ENCODE measurements at regions not wholly inside any gene's neighbourhood (a gene's known extent, or its start where the extent isn't known, plus 50 kb on each side); places are given as distances from the start of the nearest gene placed in this dataset.
"Not testable (repeated sequence)": the region's sequence is repeated elsewhere in the genome, so short reads cannot be mapped to it uniquely, and the experiment has no call there.

- no peak for DNase-seq
- no peak for TF ChIP-seq POLR2A (IDR thresholded peaks at IDR 0.05; ENCODE audit: low read length)
Observed at GRCh38 chr12:123059500-123059899, 79.0 kb downstream of the ARL6IP4 start.

- no peak for DNase-seq
- TF ChIP-seq GATA1 (IDR thresholded peaks at IDR 0.05; ENCODE audit: low read depth, low read length) (no peak), POLR2A (IDR thresholded peaks at IDR 0.05; ENCODE audit: low read length) (no peak)
Observed at GRCh38 chr12:123058980-123059379, 78.5 kb downstream of the ARL6IP4 start.

DNA sequence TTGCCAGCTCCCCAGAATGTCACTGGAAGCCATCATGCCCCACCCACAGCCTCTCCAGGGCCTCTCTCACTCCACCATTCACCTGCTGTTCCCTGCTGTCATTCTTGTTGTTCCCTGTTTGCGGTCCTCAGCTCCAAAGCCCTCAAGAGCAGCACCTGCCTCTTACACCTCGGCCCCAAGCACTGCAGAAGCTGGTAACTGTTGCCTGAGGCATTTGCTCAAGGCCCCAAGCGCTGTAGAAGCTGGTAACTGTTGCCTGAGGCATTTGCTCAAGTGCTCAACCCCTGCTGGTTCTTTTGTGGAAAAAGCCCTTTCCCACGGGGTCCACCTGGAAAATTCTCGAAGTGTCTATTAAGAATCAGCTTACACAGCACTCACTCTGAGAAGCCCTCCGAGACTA is 78.0 kb downstream of the ARL6IP4 start:
- DNase-seq: no peak
- no peak for TF ChIP-seq POLR2A (IDR thresholded peaks at IDR 0.05; ENCODE audit: low read length)
- TF ChIP-seq GATA1 (IDR thresholded peaks at IDR 0.05; ENCODE audit: low read depth, low read length): no peak

- no peak for DNase-seq
Observed at GRCh38 chr12:123057513-123058265, 77.2 kb downstream of the ARL6IP4 start.

GRCh38 chr12:123056709-123057108 is 76.2 kb downstream of the ARL6IP4 start:
- TF ChIP-seq POLR2A (IDR thresholded peaks at IDR 0.05; ENCODE audit: low read length) (no peak), GATA1 (IDR thresholded peaks at IDR 0.05; ENCODE audit: low read depth, low read length) (no peak)
- no peak for DNase-seq

More at GRCh38 chr12:123057513-123058265, 77.2 kb downstream of the ARL6IP4 start:
- TF ChIP-seq GATA1 (IDR thresholded peaks at IDR 0.05; ENCODE audit: low read depth, low read length) (no peak), POLR2A (IDR thresholded peaks at IDR 0.05; ENCODE audit: low read length) (no peak)

DNA sequence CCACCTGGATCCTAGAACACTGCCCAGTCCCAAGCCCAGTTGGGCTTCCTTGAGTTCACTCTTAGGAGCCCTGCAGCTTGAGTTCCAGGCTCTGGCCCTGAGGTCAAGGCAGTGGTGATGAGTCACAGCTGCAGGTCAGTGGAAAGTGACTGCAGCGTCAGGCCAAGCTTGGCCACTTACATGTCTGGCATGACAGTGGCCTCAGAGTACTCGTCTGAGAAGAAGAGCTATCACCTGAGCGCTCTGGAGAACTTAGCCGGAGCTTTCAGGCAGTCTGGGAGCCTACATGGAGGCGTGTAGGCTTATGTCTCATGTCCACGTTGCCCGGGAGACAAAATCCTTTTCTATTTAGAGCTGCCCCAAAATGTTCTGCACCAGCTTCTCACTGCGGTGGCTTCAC is 75.6 kb downstream of the ARL6IP4 start:
- no peak for DNase-seq
- TF ChIP-seq POLR2A (IDR thresholded peaks at IDR 0.05; ENCODE audit: low read length): no peak
- no peak for TF ChIP-seq GATA1 (IDR thresholded peaks at IDR 0.05; ENCODE audit: low read depth, low read length)

GRCh38 chr12:123055281-123055766 is 74.8 kb downstream of the ARL6IP4 start:
- no peak for DNase-seq
- TF ChIP-seq GATA1 (IDR thresholded peaks at IDR 0.05; ENCODE audit: low read depth, low read length) (no peak), POLR2A (IDR thresholded peaks at IDR 0.05; ENCODE audit: low read length) (no peak)

GRCh38 chr12:123054371-123054770 is 73.9 kb downstream of the ARL6IP4 start:
- no peak for DNase-seq

DNA sequence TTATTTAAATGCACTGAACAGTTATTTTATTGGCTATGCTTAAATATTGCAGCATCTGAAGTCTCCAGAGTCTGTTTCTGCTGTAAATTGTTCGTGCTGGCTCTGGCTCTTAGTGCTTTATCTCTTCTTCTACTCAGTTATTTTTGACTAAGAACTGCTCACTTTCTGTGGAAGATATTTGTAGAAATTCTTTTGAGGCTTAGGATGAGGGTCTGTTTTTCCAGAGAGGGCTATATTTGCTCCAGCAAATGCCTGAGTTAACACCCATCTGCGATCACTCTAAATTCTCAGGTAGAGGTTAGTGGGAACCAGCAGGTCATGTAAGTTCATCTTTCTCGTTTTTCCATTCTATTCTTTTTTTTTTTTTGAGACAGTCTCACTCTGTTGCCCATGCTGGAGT is 71.1 kb downstream of the ARL6IP4 start:
- no peak for TF ChIP-seq GATA1 (IDR thresholded peaks at IDR 0.05; ENCODE audit: low read depth, low read length)
- TF ChIP-seq POLR2A (IDR thresholded peaks at IDR 0.05; ENCODE audit: low read length): no peak
- DNase-seq: no peak

More at GRCh38 chr12:123054371-123054770, 73.9 kb downstream of the ARL6IP4 start:
- TF ChIP-seq GATA1 (IDR thresholded peaks at IDR 0.05; ENCODE audit: low read depth, low read length) (no peak), POLR2A (IDR thresholded peaks at IDR 0.05; ENCODE audit: low read length) (no peak)

GRCh38 chr12:123050913-123051312 is 70.4 kb downstream of the ARL6IP4 start:
- TF ChIP-seq POLR2A (IDR thresholded peaks at IDR 0.05; ENCODE audit: low read length) (no peak), GATA1 (IDR thresholded peaks at IDR 0.05; ENCODE audit: low read depth, low read length) (no peak)
- no peak for DNase-seq

DNA sequence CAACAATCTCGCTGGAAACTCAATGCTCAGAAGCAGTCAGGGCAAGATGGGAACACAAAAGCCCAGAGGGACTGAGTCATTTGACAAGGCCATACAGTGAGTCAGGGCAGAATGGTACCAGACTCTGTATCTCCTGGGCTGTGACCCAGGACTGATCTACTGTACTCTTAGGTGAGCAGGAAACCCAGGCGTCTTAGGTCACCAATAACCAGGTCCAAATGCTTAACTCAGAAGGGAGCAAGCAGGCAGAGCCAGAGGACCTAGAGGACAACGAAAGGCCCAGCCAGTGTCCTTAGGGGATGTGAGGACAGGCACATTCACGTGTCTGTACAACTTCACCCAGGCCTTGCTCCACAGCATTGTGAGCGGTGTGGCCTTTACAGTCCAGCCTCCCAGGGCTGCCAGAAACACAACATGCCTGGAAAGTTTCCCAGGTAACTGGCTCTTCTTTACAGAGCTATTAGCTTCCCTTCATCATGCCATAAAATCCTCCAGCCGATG is 69.9 kb downstream of the ARL6IP4 start:
- TF ChIP-seq POLR2A (IDR thresholded peaks at IDR 0.05; ENCODE audit: low read length) (no peak), GATA1 (IDR thresholded peaks at IDR 0.05; ENCODE audit: low read depth, low read length) (no peak)
- DNase-seq: no peak

DNA sequence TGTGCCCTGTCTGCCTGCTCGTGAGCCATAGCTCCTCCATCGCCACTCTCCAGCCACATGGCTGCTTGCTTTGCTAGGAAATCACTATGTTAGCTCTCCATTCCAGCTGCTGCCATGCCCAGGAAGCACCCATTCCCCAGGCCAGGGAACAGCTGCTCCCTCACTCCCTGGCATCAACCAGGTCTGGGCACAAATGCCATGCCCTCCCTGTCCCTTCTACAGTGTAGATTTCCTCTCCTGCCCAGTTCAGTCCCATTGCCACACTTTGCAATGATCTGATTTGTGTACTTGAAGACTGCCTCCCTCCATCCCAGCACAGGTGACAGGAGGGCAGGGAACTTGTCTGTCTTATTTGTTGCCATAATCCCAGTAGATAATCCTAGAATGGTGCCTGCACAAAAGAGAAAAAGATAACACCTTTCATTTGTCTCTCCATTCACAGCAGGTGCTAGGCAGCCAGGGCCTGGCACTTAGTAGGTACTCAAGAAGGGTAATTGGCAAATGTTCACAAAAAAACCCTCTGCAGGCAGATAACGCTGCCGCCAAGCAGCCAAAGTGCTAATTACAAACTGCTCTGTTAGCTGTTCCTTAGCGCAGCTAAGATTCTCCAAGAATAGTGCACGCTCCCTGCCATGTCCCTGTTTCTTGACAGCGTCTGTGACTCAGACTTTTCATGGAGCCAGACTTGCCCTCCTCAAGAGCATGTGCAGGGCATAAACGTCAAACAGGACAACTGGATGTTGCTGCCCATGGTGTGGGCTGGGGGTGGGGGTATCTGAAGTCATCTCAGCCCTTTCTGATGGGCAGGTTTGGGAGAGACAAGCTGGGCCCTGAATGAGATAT is 69.1 kb downstream of the ARL6IP4 start:
- no peak for TF ChIP-seq POLR2A (IDR thresholded peaks at IDR 0.05; ENCODE audit: low read length)
- no peak for TF ChIP-seq GATA1 (IDR thresholded peaks at IDR 0.05; ENCODE audit: low read depth, low read length)
- DNase-seq: no peak

DNA sequence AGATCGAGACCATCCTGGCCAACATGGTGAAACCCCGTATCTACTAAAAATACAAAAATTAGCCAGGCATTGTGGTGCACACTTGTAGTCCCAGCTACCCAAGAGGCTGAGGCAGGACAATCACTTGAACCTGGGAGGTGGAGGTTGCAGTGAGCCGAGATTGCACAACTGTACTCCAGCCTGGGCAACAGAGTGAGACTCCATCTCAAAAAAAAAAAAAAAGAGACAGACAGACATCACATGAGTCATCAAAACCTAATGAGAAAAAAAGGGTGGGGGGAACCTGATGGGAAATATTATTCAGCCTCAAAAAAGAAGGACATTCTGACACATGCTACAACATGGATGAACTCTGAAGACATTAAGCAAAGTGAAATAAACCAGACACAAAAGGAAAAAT is 67.4 kb downstream of the ARL6IP4 start:
- not testable (repeated sequence) for DNase-seq

DNA sequence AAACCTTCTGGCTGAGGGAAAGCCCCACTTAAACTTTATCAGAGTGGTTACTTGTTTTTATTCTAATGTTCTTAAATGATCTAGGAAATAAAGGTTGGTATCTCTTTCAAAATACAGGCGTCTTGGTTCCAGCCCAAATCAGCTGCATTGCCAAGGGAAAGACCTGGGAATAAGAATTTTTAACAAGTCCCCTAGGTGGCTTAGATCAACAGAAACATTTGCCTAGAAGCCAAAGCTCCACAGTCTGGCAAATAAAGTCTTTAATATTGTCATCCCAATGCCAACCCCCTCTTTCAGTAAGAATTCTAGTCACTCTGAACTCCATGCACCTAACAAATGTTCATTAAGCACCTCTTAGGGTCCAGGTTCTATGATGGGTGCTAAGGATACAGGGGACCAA is 66.8 kb downstream of the ARL6IP4 start:
- TF ChIP-seq POLR2A (IDR thresholded peaks at IDR 0.05; ENCODE audit: low read length) (no peak), GATA1 (IDR thresholded peaks at IDR 0.05; ENCODE audit: low read depth, low read length) (no peak)
- no peak for DNase-seq
